ENCODE measurements at regions not wholly inside any gene's neighbourhood (a gene's known extent, or its start where the extent isn't known, plus 50 kb on each side); places are given as distances from the start of the nearest gene placed in this dataset.

DNA sequence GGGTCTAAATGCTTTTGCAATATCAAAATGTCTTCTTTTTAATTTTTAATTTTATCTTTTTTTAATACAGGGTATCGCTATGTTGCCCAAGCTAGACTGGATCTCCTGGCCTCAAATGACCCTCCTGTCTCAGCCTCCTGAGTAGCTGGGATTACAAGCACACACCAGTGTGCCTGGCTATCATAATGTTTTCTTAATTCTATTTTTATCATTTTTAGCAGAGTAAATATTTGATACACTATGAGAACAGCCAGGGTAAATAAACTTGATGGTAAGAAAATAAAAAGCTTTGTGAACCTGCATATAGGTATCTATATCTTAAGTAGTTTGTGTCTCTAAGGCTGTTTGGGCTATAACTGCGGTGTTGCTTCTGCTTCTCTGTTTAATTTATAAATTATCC, 60.4 kb downstream of the IL12A start:
- Histone ChIP-seq H3K4me3 (replicated peaks in 1 of 3; ENCODE audit: insufficient read depth in 1 of 3, low read depth in 2 of 3, low read length in 3 of 3) (no peak overlapping the region), H3K9ac (ENCODE audit: insufficient read depth, low read depth, low read length) (no peak overlapping the region), H3K79me2 (ENCODE audit: insufficient read depth, low read length) (no peaks in the 10 kb centered on the region), H3K27ac (ENCODE audit: extremely low read length, insufficient read depth, low read length) (no peak overlapping the region), H3K27me3 (ENCODE audit: control insufficient read depth in 1 of 2, insufficient read depth in 2 of 2, low read length in 2 of 2) (no peaks in the 10 kb centered on the region), H2AFZ (ENCODE audit: low read length) (no peak overlapping the region), H3K4me1 (ENCODE audit: insufficient read depth, low read length) (peaks cover 32% of the 10 kb centered on the region), H3K36me3 (replicated peaks in 1 of 2; ENCODE audit: control insufficient read depth in 1 of 2, insufficient read depth in 2 of 2, low read length in 2 of 2) (no peaks in the 10 kb centered on the region), H3K9me3 (ENCODE audit: low read length) (no peaks in the 10 kb centered on the region), H3K4me2 (ENCODE audit: low read depth, low read length) (no peak overlapping the region), H4K20me1 (ENCODE audit: insufficient read depth, low read length) (no peaks in the 10 kb centered on the region)
- ATAC-seq (no peak), DNase-seq (ENCODE audit: low spot score) (no peak), FAIRE-seq (no peak)
- ChIA-PET POLR2A (no interaction called here), CTCF (ENCODE audit: low intra/inter-chr PET ratio, low total read pairs) (no interaction called here)
- BruUV-seq (replicated peaks): no TSS peak
- in situ Hi-C loops (cut with HindIII; ENCODE audit: extremely low pct_ligation_motif_present, low pct_unique_long_range_greater_than_20kb) (loop anchor here (25.0 kb wide), 1 partner anchor 363 kb away; no protein-coding TSS in a partner anchor), intact Hi-C loops (cut with micrococcal nuclease; ENCODE audit: unreplicated experiment) (loop anchor here (5.0 kb wide), 1 partner anchor 83 kb away; no protein-coding TSS in a partner anchor)
- TF ChIP-seq ZSCAN20 (CRISPR knock-in tag; IDR thresholded peaks at IDR 0.05; ENCODE audit: borderline replicate concordance): no peak
- no peak for TF ChIP-seq KDM5B (CRISPR knock-in tag; IDR thresholded peaks at IDR 0.05; ENCODE audit: borderline replicate concordance)
- no peak for TF ChIP-seq ZNF782 (CRISPR knock-in tag; IDR thresholded peaks at IDR 0.05; ENCODE audit: borderline replicate concordance)
- TF ChIP-seq, protein P1, sequence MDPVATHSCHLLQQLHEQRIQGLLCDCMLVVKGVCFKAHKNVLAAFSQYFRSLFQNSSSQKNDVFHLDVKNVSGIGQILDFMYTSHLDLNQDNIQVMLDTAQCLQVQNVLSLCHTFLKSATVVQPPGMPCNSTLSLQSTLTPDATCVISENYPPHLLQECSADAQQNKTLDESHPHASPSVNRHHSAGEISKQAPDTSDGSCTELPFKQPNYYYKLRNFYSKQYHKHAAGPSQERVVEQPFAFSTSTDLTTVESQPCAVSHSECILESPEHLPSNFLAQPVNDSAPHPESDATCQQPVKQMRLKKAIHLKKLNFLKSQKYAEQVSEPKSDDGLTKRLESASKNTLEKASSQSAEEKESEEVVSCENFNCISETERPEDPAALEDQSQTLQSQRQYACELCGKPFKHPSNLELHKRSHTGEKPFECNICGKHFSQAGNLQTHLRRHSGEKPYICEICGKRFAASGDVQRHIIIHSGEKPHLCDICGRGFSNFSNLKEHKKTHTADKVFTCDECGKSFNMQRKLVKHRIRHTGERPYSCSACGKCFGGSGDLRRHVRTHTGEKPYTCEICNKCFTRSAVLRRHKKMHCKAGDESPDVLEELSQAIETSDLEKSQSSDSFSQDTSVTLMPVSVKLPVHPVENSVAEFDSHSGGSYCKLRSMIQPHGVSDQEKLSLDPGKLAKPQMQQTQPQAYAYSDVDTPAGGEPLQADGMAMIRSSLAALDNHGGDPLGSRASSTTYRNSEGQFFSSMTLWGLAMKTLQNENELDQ (CRISPR knock-in tag; IDR thresholded peaks at IDR 0.05; ENCODE audit: borderline replicate concordance): no peak
- no peak for TF ChIP-seq HIVEP1 (CRISPR knock-in tag; IDR thresholded peaks at IDR 0.05)
- TF ChIP-seq, protein P2, sequence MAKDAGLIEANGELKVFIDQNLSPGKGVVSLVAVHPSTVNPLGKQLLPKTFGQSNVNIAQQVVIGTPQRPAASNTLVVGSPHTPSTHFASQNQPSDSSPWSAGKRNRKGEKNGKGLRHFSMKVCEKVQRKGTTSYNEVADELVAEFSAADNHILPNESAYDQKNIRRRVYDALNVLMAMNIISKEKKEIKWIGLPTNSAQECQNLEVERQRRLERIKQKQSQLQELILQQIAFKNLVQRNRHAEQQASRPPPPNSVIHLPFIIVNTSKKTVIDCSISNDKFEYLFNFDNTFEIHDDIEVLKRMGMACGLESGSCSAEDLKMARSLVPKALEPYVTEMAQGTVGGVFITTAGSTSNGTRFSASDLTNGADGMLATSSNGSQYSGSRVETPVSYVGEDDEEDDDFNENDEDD (CRISPR knock-in tag; IDR thresholded peaks at IDR 0.05; ENCODE audit: borderline replicate concordance): no peak
- TF ChIP-seq MZF1 (CRISPR knock-in tag; IDR thresholded peaks at IDR 0.05; ENCODE audit: borderline replicate concordance): no peak
- TF ChIP-seq ZNF552 (CRISPR knock-in tag; IDR thresholded peaks at IDR 0.05; ENCODE audit: borderline replicate concordance): no peak
- no peak for TF ChIP-seq ASH2L (IDR thresholded peaks at IDR 0.05; ENCODE audit: insufficient read length, low read depth, low read length)
- TF ChIP-seq ZBTB42 (CRISPR knock-in tag; IDR thresholded peaks at IDR 0.05): no peak
- no peak for TF ChIP-seq IRX3 (CRISPR knock-in tag; IDR thresholded peaks at IDR 0.05; ENCODE audit: borderline replicate concordance, low read depth)
- TF ChIP-seq FOSL1 (CRISPR knock-in tag; IDR thresholded peaks at IDR 0.05; ENCODE audit: borderline replicate concordance): no peak
- WGBS (ENCODE audit: low lambda C conversion rate): 81% methylated on average over 2 of the region's 2 CpGs
